K562 (cell line): ENCODE measurements at regions not wholly inside any gene's neighbourhood (a gene's known extent, or its start where the extent isn't known, plus 50 kb on each side); places are given as distances from the start of the nearest gene placed in this dataset.

Experiments used
- ATF7 ChIP-seq: fragments of 450-650 bp; IDR thresholded peaks from 2 replicates; pipeline ENCODE4 v1.7.1; 2014; ENCODE audit warnings: mild to moderate bottlenecking, moderate library complexity
- BRF1 ChIP-seq: IDR thresholded peaks from 3 replicates; pipeline ENCODE4 v1.6.1; 2011; ENCODE audit warnings: borderline replicate concordance, mild to moderate bottlenecking; ENCODE audit not compliant: insufficient read length; ENCODE audit errors: extremely low read depth
- EP300 ChIP-seq: IDR thresholded peaks from 2 replicates; pipeline ENCODE4 v1.6.1; 2012; ENCODE audit warnings: low read length, improper control_type of control experiment
- GABPA ChIP-seq: fragments of 200-800 bp; sonication (Bioruptor generic); conservative IDR thresholded peaks from 2 replicates; pipeline ENCODE4 v1.6.1; 2016; ENCODE audit warnings: low read depth, missing genetic modification characterization, missing compliant biosample characterization
- NFYB ChIP-seq: IDR thresholded peaks from 2 replicates; pipeline ENCODE4 v1.6.1; 2011; ENCODE audit warnings: mild to moderate bottlenecking, moderate library complexity; ENCODE audit not compliant: insufficient read length; ENCODE audit errors: extremely low read depth
- RCOR1 ChIP-seq, 2 experiments: IDR thresholded peaks; 2 replicates each; pipeline ENCODE4 v1.6.1; 2012; ENCODE audit warnings: low read depth in 2 of 2, low read length in 2 of 2, borderline replicate concordance in 1 of 2, improper control_type of control experiment in 1 of 2
- RFX1 ChIP-seq: fragments of 450-650 bp; IDR thresholded peaks from 2 replicates; pipeline ENCODE4 v1.6.1; 2016; ENCODE audit warnings: mild to moderate bottlenecking, moderate library complexity
- SIN3A ChIP-seq, 2 experiments: fragments of 150-350 bp in 1 of 2; IDR thresholded peaks; 2 replicates each; pipeline ENCODE4 v1.6.1; 2011 to 2016; ENCODE audit warnings: borderline replicate concordance in 2 of 2, low read depth in 2 of 2, low read length in 2 of 2, mild to moderate bottlenecking in 2 of 2, moderate library complexity in 2 of 2; ENCODE audit not compliant: control insufficient read depth in 1 of 2
- SMC3 ChIP-seq: conservative IDR thresholded peaks from 2 replicates; pipeline ENCODE4 v1.6.1; 2011; ENCODE audit warnings: low read depth, low read length, improper control_type of control experiment; ENCODE audit not compliant: insufficient read depth
- TF ChIP-seq, protein P1 (sequence below): fragments of 250-450 bp; sonication (Bioruptor Pico); IDR thresholded peaks from 2 replicates; pipeline ENCODE4 v1.8.0; 2022; ENCODE audit warnings: moderate library complexity, mild to moderate bottlenecking, inconsistent platforms

DNA sequence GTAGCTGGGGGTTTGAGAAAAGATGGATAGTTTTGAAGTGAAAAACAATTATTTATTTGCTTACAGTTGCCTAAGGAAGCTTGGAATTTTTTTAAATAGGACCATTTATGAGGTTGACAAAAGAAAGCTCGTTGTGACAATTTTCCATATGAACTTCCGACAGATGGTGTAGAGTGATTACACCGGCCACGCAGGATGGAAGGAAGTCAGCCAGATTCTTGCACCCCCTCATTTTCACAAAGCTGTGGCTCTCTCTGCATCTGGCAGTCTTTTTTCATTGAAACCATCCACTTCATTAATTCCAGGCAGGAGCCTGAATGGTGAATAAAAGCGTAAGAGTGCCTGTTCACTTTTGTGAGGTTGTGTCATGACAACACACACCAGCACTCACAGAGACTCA lies 1284.1 kb downstream of the AACS start:
- TF ChIP-seq SIN3A (IDR thresholded peaks at IDR 0.05; ENCODE audit: borderline replicate concordance in 2 of 2, control insufficient read depth in 1 of 2, low read depth in 2 of 2, low read length in 2 of 2) (no peak), ATF7 (no peak), SMC3 (no peak), RCOR1 (IDR thresholded peaks at IDR 0.05; ENCODE audit: borderline replicate concordance in 1 of 2, low read depth in 2 of 2, low read length in 2 of 2) (no peak), GABPA (tag) (no peak), RFX1 (no peak), EP300 (no peak), BRF1 (no peak), NFYB (no peak)
- TF ChIP-seq, protein P1, sequence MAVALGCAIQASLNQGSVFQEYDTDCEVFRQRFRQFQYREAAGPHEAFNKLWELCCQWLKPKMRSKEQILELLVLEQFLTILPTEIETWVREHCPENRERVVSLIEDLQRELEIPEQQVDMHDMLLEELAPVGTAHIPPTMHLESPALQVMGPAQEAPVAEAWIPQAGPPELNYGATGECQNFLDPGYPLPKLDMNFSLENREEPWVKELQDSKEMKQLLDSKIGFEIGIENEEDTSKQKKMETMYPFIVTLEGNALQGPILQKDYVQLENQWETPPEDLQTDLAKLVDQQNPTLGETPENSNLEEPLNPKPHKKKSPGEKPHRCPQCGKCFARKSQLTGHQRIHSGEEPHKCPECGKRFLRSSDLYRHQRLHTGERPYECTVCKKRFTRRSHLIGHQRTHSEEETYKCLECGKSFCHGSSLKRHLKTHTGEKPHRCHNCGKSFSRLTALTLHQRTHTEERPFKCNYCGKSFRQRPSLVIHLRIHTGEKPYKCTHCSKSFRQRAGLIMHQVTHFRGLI (CRISPR knock-in tag) = no peak
